PFSK-1 (cell line): ENCODE measurements at regions not wholly inside any gene's neighbourhood (a gene's known extent, or its start where the extent isn't known, plus 50 kb on each side); places are given as distances from the start of the nearest gene placed in this dataset.

ENCODE experiments used
- FOXP2 ChIP-seq: optimal IDR thresholded peaks from 2 replicates; pipeline ENCODE3; 2011; ENCODE audit warnings: borderline replicate concordance, control low read depth, inconsistent platforms; ENCODE audit not compliant: insufficient read depth; ENCODE audit errors: extremely low read length, extremely low read depth
- POLR2AphosphoS5 ChIP-seq: IDR thresholded peaks from 2 replicates; pipeline ENCODE4 v1.6.1; 2012; ENCODE audit warnings: low read depth, mild to moderate bottlenecking, control low read depth, low read length, moderate library complexity
- REST ChIP-seq, 2 experiments: IDR thresholded peaks; 2 replicates each; pipeline versions ENCODE4 v1.6.1 to v1.8.0; 2011 to 2012; ENCODE audit warnings: low read depth in 2 of 2, low read length in 2 of 2, control low read depth in 1 of 2, inconsistent platforms in 1 of 2, mild to moderate bottlenecking in 1 of 2, moderate library complexity in 1 of 2; ENCODE audit not compliant: insufficient read depth in 1 of 2
- SIN3A ChIP-seq: IDR thresholded peaks from 2 replicates; pipeline ENCODE4 v1.6.1; 2012; ENCODE audit warnings: mild to moderate bottlenecking, low read length, moderate library complexity, borderline replicate concordance; ENCODE audit not compliant: insufficient read depth
- TAF1 ChIP-seq: IDR thresholded peaks from 2 replicates; pipeline ENCODE4 v1.6.1; 2012; ENCODE audit warnings: low read length, control low read depth, borderline replicate concordance; ENCODE audit not compliant: insufficient read depth

DNA sequence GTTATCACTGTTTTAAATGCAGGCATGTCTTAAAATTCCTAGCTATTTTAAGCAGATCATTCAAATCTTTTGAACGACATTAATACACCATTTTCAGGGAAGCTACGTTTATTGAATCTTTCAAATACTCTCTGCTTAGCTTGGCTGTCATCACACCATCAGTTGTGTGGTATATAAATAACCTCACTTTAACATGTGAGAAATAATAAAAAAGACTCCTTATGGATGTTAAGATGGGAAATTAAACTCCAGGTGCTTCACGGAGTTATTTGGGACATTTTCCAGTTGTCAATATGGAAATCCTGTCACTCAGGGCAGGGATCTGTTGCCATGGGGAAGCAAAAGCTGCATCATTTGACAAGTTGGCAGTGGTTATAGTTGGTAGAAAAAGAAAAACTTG lies 649.2 kb upstream of the CDH2 start:
- TF ChIP-seq TAF1: no peak
- TF ChIP-seq REST (IDR thresholded peaks at IDR 0.05; ENCODE audit: insufficient read depth in 1 of 2, low read depth in 2 of 2, low read length in 2 of 2): no peak
- TF ChIP-seq FOXP2: no peak
- no peak for TF ChIP-seq POLR2AphosphoS5

GRCh38 chr18:28824183-28824574 lies 647.2 kb upstream of the CDH2 start:
- no peak for TF ChIP-seq REST (IDR thresholded peaks at IDR 0.05; ENCODE audit: insufficient read depth in 1 of 2, low read depth in 2 of 2, low read length in 2 of 2)
- no peak for TF ChIP-seq POLR2AphosphoS5
- no peak for TF ChIP-seq TAF1
- no peak for TF ChIP-seq FOXP2

- TF ChIP-seq TAF1 (no peak), SIN3A (no peak), REST (IDR thresholded peaks at IDR 0.05; ENCODE audit: insufficient read depth in 1 of 2, low read depth in 2 of 2, low read length in 2 of 2) (no peak), FOXP2 (no peak), POLR2AphosphoS5 (no peak)
Observed at GRCh38 chr18:28823506-28824182, 646.7 kb upstream of the CDH2 start.

DNA sequence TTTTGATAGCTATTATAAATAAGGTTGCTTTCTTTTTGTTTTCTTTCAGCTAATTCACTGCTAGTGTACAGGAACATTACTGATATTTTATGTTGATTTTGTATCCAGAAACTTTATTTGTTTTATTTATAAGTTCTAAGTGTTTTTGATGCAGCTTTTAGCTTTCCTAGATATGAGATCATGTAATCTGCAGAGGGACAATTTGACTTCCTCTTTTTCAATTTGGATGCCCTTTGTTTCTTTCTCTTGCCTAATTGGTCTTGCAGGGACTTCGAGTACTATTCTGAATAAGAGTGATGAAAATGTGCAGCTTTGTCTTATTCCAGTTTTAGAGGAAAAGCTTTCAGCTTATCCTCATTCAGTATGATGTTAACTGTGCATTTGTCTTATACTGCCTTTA lies 643.4 kb upstream of the CDH2 start:
- TF ChIP-seq FOXP2 (no peak), POLR2AphosphoS5 (no peak), SIN3A (no peak), TAF1 (no peak), REST (IDR thresholded peaks at IDR 0.05; ENCODE audit: insufficient read depth in 1 of 2, low read depth in 2 of 2, low read length in 2 of 2) (no peak)

- TF ChIP-seq SIN3A (no peak), POLR2AphosphoS5 (no peak), FOXP2 (no peak), REST (IDR thresholded peaks at IDR 0.05; ENCODE audit: insufficient read depth in 1 of 2, low read depth in 2 of 2, low read length in 2 of 2) (no peak), TAF1 (no peak)
Observed at GRCh38 chr18:28816155-28816554, 639.2 kb upstream of the CDH2 start.
